ENCODE measurements at regions not wholly inside any gene's neighbourhood (a gene's known extent, or its start where the extent isn't known, plus 50 kb on each side); places are given as distances from the start of the nearest gene placed in this dataset.

DNA sequence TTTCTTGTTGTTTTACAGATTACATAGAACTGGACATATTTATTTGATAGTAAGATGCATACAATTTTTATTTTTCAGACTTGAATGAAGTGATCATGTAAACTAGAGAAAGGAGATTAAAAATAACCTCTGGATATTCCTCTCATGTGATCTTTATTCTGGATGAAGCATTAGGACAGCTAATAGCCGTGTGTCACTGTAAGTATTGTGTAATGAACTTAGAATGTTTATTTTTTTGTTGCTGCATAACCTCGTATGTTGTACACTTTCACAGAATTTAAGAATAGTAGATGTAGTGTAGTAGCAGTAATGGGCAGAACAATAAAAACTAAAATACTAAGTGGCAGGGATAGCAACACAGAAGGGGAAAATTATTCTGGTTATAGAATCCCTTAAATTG lies 2094.5 kb upstream of the TENM3 start:
- no peak for TF ChIP-seq POLR2A (IDR thresholded peaks at IDR 0.05)
- TF ChIP-seq, protein P1, sequence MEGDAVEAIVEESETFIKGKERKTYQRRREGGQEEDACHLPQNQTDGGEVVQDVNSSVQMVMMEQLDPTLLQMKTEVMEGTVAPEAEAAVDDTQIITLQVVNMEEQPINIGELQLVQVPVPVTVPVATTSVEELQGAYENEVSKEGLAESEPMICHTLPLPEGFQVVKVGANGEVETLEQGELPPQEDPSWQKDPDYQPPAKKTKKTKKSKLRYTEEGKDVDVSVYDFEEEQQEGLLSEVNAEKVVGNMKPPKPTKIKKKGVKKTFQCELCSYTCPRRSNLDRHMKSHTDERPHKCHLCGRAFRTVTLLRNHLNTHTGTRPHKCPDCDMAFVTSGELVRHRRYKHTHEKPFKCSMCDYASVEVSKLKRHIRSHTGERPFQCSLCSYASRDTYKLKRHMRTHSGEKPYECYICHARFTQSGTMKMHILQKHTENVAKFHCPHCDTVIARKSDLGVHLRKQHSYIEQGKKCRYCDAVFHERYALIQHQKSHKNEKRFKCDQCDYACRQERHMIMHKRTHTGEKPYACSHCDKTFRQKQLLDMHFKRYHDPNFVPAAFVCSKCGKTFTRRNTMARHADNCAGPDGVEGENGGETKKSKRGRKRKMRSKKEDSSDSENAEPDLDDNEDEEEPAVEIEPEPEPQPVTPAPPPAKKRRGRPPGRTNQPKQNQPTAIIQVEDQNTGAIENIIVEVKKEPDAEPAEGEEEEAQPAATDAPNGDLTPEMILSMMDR (IDR thresholded peaks at IDR 0.05), result no peak
